HL-60 (cell line): ENCODE measurements at regions not wholly inside any gene's neighbourhood (a gene's known extent, or its start where the extent isn't known, plus 50 kb on each side); places are given as distances from the start of the nearest gene placed in this dataset.

Experiments
- DNase-seq, 2 experiments: peaks; one replicate each; pipeline ENCODE4 v3.0.0-alpha.2; 2010 to 2020; ENCODE audit warnings: low read depth in 1 of 2, low spot score in 1 of 2
- H3K27ac ChIP-seq: fragments of 250-450 bp; sonication (Bioruptor Pico); replicated peaks from 2 replicates; pipeline ENCODE4 v1.5.1; 2020; ENCODE audit warnings: mild to moderate bottlenecking, moderate library complexity
- H3K27me3 ChIP-seq: fragments of 250-450 bp; sonication (Bioruptor Pico); 2 replicates; pipeline ENCODE4 v1.5.1; 2021; ENCODE audit warnings: mild to moderate bottlenecking, moderate library complexity; ENCODE audit not compliant: insufficient read depth, poor library complexity, severe bottlenecking
- H3K4me3 ChIP-seq: replicated peaks from 2 replicates; pipeline ENCODE4 v1.5.1; 2011; ENCODE audit warnings: mild to moderate bottlenecking, control low read depth, low read length; ENCODE audit not compliant: insufficient read depth
- GABPA ChIP-seq: IDR thresholded peaks from 2 replicates; pipeline ENCODE4 v1.6.1; 2012; ENCODE audit warnings: low read depth
- POLR2AphosphoS5 ChIP-seq: IDR thresholded peaks from 2 replicates; pipeline ENCODE4 v1.6.1; 2012; ENCODE audit warnings: low read depth
- REST ChIP-seq: IDR thresholded peaks from 2 replicates; pipeline ENCODE4 v1.6.1; 2012; ENCODE audit warnings: low read depth; ENCODE audit not compliant: insufficient replicate concordance
- SPI1 ChIP-seq: IDR thresholded peaks from 2 replicates; pipeline ENCODE4 v1.6.1; 2012; ENCODE audit warnings: low read depth, mild to moderate bottlenecking, borderline replicate concordance
- TF ChIP-seq, protein P1 (sequence below): IDR thresholded peaks from one replicate; pipeline ENCODE4 v1.5.1; 2011; ENCODE audit warnings: low read length, control low read depth, inconsistent platforms; ENCODE audit not compliant: insufficient read depth

- Histone ChIP-seq H3K4me3 (no peak overlapping the region), H3K27ac (no peak overlapping the region), H3K27me3 (no peaks in the 10 kb centered on the region)
- TF ChIP-seq SPI1: no peak
- no peak for TF ChIP-seq REST
- TF ChIP-seq GABPA: no peak
- no peak for TF ChIP-seq POLR2AphosphoS5
- TF ChIP-seq, protein P1, sequence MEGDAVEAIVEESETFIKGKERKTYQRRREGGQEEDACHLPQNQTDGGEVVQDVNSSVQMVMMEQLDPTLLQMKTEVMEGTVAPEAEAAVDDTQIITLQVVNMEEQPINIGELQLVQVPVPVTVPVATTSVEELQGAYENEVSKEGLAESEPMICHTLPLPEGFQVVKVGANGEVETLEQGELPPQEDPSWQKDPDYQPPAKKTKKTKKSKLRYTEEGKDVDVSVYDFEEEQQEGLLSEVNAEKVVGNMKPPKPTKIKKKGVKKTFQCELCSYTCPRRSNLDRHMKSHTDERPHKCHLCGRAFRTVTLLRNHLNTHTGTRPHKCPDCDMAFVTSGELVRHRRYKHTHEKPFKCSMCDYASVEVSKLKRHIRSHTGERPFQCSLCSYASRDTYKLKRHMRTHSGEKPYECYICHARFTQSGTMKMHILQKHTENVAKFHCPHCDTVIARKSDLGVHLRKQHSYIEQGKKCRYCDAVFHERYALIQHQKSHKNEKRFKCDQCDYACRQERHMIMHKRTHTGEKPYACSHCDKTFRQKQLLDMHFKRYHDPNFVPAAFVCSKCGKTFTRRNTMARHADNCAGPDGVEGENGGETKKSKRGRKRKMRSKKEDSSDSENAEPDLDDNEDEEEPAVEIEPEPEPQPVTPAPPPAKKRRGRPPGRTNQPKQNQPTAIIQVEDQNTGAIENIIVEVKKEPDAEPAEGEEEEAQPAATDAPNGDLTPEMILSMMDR: no peak
- no peak for DNase-seq
Measured at GRCh38 chr12:34386016-34386415, 363.7 kb downstream of the ALG10 start.

GRCh38 chr12:34386621-34387255 lies 364.4 kb downstream of the ALG10 start:
- H3K27me3 ChIP-seq: no peaks in the 10 kb centered on the region
- no peak overlapping the region for H3K27ac ChIP-seq
- no peak overlapping the region for H3K4me3 ChIP-seq
- no peak for DNase-seq
- TF ChIP-seq, protein P1: no peak
- TF ChIP-seq REST (no peak), POLR2AphosphoS5 (no peak), GABPA (no peak), SPI1 (no peak)

- no peak for TF ChIP-seq SPI1
- TF ChIP-seq, protein P1: no peak
- TF ChIP-seq GABPA: no peak
- no peak for TF ChIP-seq REST
- TF ChIP-seq POLR2AphosphoS5: no peak
- H3K27ac ChIP-seq: no peak overlapping the region
- no peaks in the 10 kb centered on the region for H3K27me3 ChIP-seq
- no peak overlapping the region for H3K4me3 ChIP-seq
- DNase-seq: no peak
Measured at GRCh38 chr12:34387711-34388635, 365.7 kb downstream of the ALG10 start.
